WTC11 (cell line): ENCODE measurements at regions not wholly inside any gene's neighbourhood (a gene's known extent, or its start where the extent isn't known, plus 50 kb on each side); places are given as distances from the start of the nearest gene placed in this dataset.
"Not testable (repeated sequence)": the region's sequence is repeated elsewhere in the genome, so short reads cannot be mapped to it uniquely, and the experiment has no call there.

ENCODE experiments used
- ATAC-seq: fragments of 200-7000 bp; cut with Tn5 transposase; 2 replicates; pipeline ENCODE4 v1.10.0; 2021; ENCODE audit warnings: mild to moderate bottlenecking, moderate library complexity
- CTCF ChIA-PET: fragments of 300-600 bp; sonication (Branson Sonifier 250); formaldehyde crosslinking; loops from one replicate; lab custom pipeline; 2021; ENCODE audit warnings: antibody characterized with exemption; lab: Charles Lee
- POLR2A ChIA-PET: fragments of 350-600 bp; sonication (Branson Sonifier 250); formaldehyde crosslinking; loops from one replicate; lab custom pipeline; 2021; ENCODE audit warnings: antibody characterized with exemption; lab: Charles Lee
- DNase-seq: peaks from one replicate; pipeline ENCODE4 v3.0.0; 2021; ENCODE audit warnings: low spot score
- H3K27ac Mint-ChIP-seq: 2 replicates; pipeline ENCODE4 v1.8.0; 2021; ENCODE audit warnings: mixed read lengths
- H3K27me3 Mint-ChIP-seq: 2 replicates; pipeline ENCODE4 v1.8.0; 2021; ENCODE audit warnings: low read depth, mild to moderate bottlenecking, moderate library complexity, mixed read lengths
- H3K36me3 Mint-ChIP-seq: 2 replicates; pipeline ENCODE4 v1.8.0; 2021; ENCODE audit warnings: mixed read lengths
- H3K4me1 Mint-ChIP-seq: 2 replicates; pipeline ENCODE4 v1.8.0; 2022; ENCODE audit warnings: mixed read lengths
- H3K4me3 Mint-ChIP-seq: 2 replicates; pipeline ENCODE4 v1.8.0; 2021; ENCODE audit warnings: mild to moderate bottlenecking, moderate library complexity, mixed read lengths
- H3K9me3 Mint-ChIP-seq: 2 replicates; pipeline ENCODE4 v1.8.0; 2021; ENCODE audit warnings: mixed read lengths
- ATF6 ChIP-seq: sonication (generic); formaldehyde crosslinking; IDR thresholded peaks from 2 replicates; pipeline ENCODE4 v1.8.1; 2023; ENCODE audit warnings: mild to moderate bottlenecking, missing genetic modification reagents
- CBFB ChIP-seq: sonication (generic); formaldehyde crosslinking; IDR thresholded peaks from 2 replicates; pipeline ENCODE4 v1.8.1; 2022; ENCODE audit warnings: mild to moderate bottlenecking, low read depth, missing genetic modification reagents
- CDX4 ChIP-seq: fragments of 250-450 bp; sonication (Bioruptor Pico); IDR thresholded peaks from 2 replicates; pipeline ENCODE4 v1.9.0; 2021; ENCODE audit warnings: moderate library complexity, mild to moderate bottlenecking, inconsistent platforms, borderline replicate concordance
- CREB1 ChIP-seq: sonication (generic); formaldehyde crosslinking; IDR thresholded peaks from 2 replicates; pipeline ENCODE4 v1.8.0; 2023; ENCODE audit warnings: mild to moderate bottlenecking, missing genetic modification reagents
- ETV6 ChIP-seq: sonication (generic); formaldehyde crosslinking; IDR thresholded peaks from 2 replicates; pipeline ENCODE4 v1.8.1; 2022; ENCODE audit warnings: mild to moderate bottlenecking, missing genetic modification reagents
- FOXJ3 ChIP-seq: sonication (generic); formaldehyde crosslinking; IDR thresholded peaks from 2 replicates; pipeline ENCODE4 v1.9.0; 2021; ENCODE audit warnings: missing genetic modification reagents, mild to moderate bottlenecking, borderline replicate concordance
- HMGA2 ChIP-seq: fragments of 250-450 bp; sonication (Bioruptor Pico); IDR thresholded peaks from 2 replicates; pipeline ENCODE4 v1.4.0; 2021; ENCODE audit warnings: mild to moderate bottlenecking, moderate library complexity
- IRF2 ChIP-seq: sonication (generic); formaldehyde crosslinking; IDR thresholded peaks from 2 replicates; pipeline ENCODE4 v1.8.0; 2022; ENCODE audit warnings: low read depth, missing genetic modification reagents, borderline replicate concordance
- JAZF1 ChIP-seq: fragments of 250-450 bp; sonication (Bioruptor Pico); IDR thresholded peaks from 2 replicates; pipeline ENCODE4 v1.9.0; 2021; ENCODE audit warnings: moderate library complexity, mild to moderate bottlenecking, inconsistent platforms
- JUN ChIP-seq: sonication (generic); formaldehyde crosslinking; IDR thresholded peaks from 2 replicates; pipeline ENCODE4 v1.8.0; 2023; ENCODE audit warnings: mild to moderate bottlenecking, missing genetic modification reagents
- KAT7 ChIP-seq: sonication (generic); formaldehyde crosslinking; IDR thresholded peaks from 2 replicates; pipeline ENCODE4 v1.8.1; 2023; ENCODE audit warnings: missing genetic modification reagents, mild to moderate bottlenecking, borderline replicate concordance
- MAX ChIP-seq: sonication (generic); formaldehyde crosslinking; IDR thresholded peaks from 2 replicates; pipeline ENCODE4 v1.8.0; 2022; ENCODE audit warnings: mild to moderate bottlenecking, missing genetic modification reagents
- NFATC4 ChIP-seq: fragments of 250-450 bp; sonication (Bioruptor Pico); IDR thresholded peaks from 2 replicates; pipeline ENCODE4 v1.9.0; 2021; ENCODE audit warnings: mild to moderate bottlenecking
- OVOL2 ChIP-seq: fragments of 250-450 bp; sonication (Bioruptor Pico); IDR thresholded peaks from 2 replicates; pipeline ENCODE4 v1.9.0; 2021; ENCODE audit warnings: mild to moderate bottlenecking, borderline replicate concordance
- PRDM15 ChIP-seq: sonication (generic); formaldehyde crosslinking; IDR thresholded peaks from 2 replicates; pipeline ENCODE4 v1.8.0; 2022; ENCODE audit warnings: missing genetic modification reagents
- RORB ChIP-seq: fragments of 250-450 bp; sonication (Bioruptor Pico); IDR thresholded peaks from 2 replicates; pipeline ENCODE4 v1.9.0; 2021; ENCODE audit warnings: mild to moderate bottlenecking
- SOX15 ChIP-seq: fragments of 250-450 bp; sonication (Bioruptor Pico); IDR thresholded peaks from 2 replicates; pipeline ENCODE4 v1.9.0; 2021; ENCODE audit warnings: mild to moderate bottlenecking
- TCF7 ChIP-seq: sonication (generic); formaldehyde crosslinking; IDR thresholded peaks from 2 replicates; pipeline ENCODE4 v1.8.0; 2022; ENCODE audit warnings: mild to moderate bottlenecking, low read depth, missing genetic modification reagents, moderate library complexity
- TEAD4 ChIP-seq: sonication (generic); formaldehyde crosslinking; IDR thresholded peaks from 2 replicates; pipeline ENCODE4 v1.8.0; 2022; ENCODE audit warnings: mild to moderate bottlenecking, missing genetic modification reagents
- ZNF232 ChIP-seq: sonication (generic); formaldehyde crosslinking; IDR thresholded peaks from 2 replicates; pipeline ENCODE4 v1.8.0; 2022; ENCODE audit warnings: mild to moderate bottlenecking, missing genetic modification reagents
- ZNF317 ChIP-seq: sonication (generic); formaldehyde crosslinking; IDR thresholded peaks from 2 replicates; pipeline ENCODE4 v1.8.1; 2023; ENCODE audit warnings: low read depth, mild to moderate bottlenecking, moderate library complexity, missing genetic modification reagents, borderline replicate concordance
- ZNF671 ChIP-seq: fragments of 250-450 bp; sonication (Bioruptor Pico); IDR thresholded peaks from 2 replicates; pipeline ENCODE4 v1.8.0; 2021; ENCODE audit warnings: mild to moderate bottlenecking
- ZSCAN18 ChIP-seq: fragments of 250-450 bp; sonication (Bioruptor Pico); IDR thresholded peaks from 2 replicates; pipeline ENCODE4 v2.1.2; 2022; ENCODE audit warnings: mild to moderate bottlenecking, moderate library complexity

DNA sequence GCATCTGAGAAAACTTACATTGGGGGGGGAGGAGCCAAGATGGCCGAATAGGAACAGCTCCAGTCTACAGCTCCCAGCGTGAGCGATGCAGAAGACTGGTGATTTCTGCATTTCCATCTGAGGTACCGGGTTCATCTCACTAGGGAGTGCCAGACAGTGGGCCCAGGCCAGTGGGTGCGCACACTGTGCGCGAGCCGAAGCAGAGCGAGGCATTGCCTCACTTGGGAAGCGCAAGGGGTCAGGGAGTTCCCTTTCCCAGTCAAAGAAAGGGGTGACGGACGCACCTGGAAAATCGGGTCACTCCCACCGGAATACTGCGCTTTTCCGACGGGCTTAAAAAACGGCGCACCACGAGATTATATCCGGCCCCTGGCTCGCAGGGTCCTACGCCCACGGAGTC lies 604.1 kb downstream of the TFAP2A start:
- H3K4me1 Mint-ChIP-seq, H3K9me3 Mint-ChIP-seq, ATAC-seq, H3K27me3 Mint-ChIP-seq, H3K36me3 Mint-ChIP-seq, DNase-seq, CTCF ChIA-PET, POLR2A ChIA-PET: not testable (repeated sequence)
- Mint-ChIP-seq H3K4me3 (peak overlapping the region; percentile 81), H3K27ac (peak overlapping the region; percentile 95)
- TF ChIP-seq MAX (CRISPR knock-in tag), result peak; percentile 21; the same call in 1 of the 2 replicates

- peak overlapping the region; percentile 95 for H3K27ac Mint-ChIP-seq
- TF ChIP-seq ZSCAN18 (CRISPR knock-in tag) (no peak), ZNF671 (no peak), TCF7 (CRISPR knock-in tag) (no peak), ETV6 (CRISPR knock-in tag) (no peak), ZNF317 (CRISPR knock-in tag) (no peak), IRF2 (CRISPR knock-in tag) (no peak), CREB1 (no peak), CBFB (CRISPR knock-in tag) (no peak), SOX15 (no peak), JAZF1 (no peak), CDX4 (CRISPR knock-in tag) (no peak), JUN (CRISPR knock-in tag) (no peak), PRDM15 (CRISPR knock-in tag) (no peak), NFATC4 (CRISPR knock-in tag) (no peak), TEAD4 (CRISPR knock-in tag) (no peak), HMGA2 (no peak), ZNF232 (CRISPR knock-in tag) (no peak)
- peak overlapping the region; percentile 81 for H3K4me3 Mint-ChIP-seq
- peaks cover 10% of the 10 kb centered on the region for H3K4me1 Mint-ChIP-seq
- DNase-seq, result no peak
- ATAC-seq, result no peak; the same call in 1 of the 2 replicates
- peaks cover 11% of the 10 kb centered on the region for H3K9me3 Mint-ChIP-seq
- H3K27me3 Mint-ChIP-seq, result peaks cover 4% of the 10 kb centered on the region; the same call in 1 of the 2 replicates
- peaks cover 5% of the 10 kb centered on the region; the same call in 1 of the 2 replicates for H3K36me3 Mint-ChIP-seq
- ChIA-PET POLR2A (no interaction called here), CTCF (no interaction called here)
Measured at GRCh38 chr6:9810286-9810685, 604.6 kb downstream of the TFAP2A start.

GRCh38 chr6:9806195-9806594 lies 608.7 kb downstream of the TFAP2A start:
- Mint-ChIP-seq H3K27ac (no peak overlapping the region), H3K9me3 (peaks cover 6% of the 10 kb centered on the region), H3K4me3 (no peak overlapping the region), H3K4me1 (peaks cover 13% of the 10 kb centered on the region), H3K27me3 (no peaks in the 10 kb centered on the region)
- ChIA-PET CTCF (no interaction called here), POLR2A (no interaction called here)
- DNase-seq, result no peak
- no peak for ATAC-seq
- TF ChIP-seq KAT7 (CRISPR knock-in tag), result no peak
- no peak for TF ChIP-seq RORB
- no peak for TF ChIP-seq ATF6 (CRISPR knock-in tag)
- TF ChIP-seq IRF2 (CRISPR knock-in tag), result no peak
- TF ChIP-seq FOXJ3 (CRISPR knock-in tag), result no peak
- TF ChIP-seq OVOL2 (CRISPR knock-in tag), result no peak
- TF ChIP-seq, all 79 proteins: peak for 0
- no peaks in the 10 kb centered on the region for H3K36me3 Mint-ChIP-seq
